WTC11 (cell line): ENCODE measurements at regions not wholly inside any gene's neighbourhood (a gene's known extent, or its start where the extent isn't known, plus 50 kb on each side); places are given as distances from the start of the nearest gene placed in this dataset.

Experiments
- CTCF ChIP-seq: fragments of 200-600 bp; IDR thresholded peaks from 2 replicates; pipeline ENCODE4 v1.8.0; 2022; ENCODE audit warnings: antibody characterized with exemption
- E2F1 ChIP-seq: sonication (generic); formaldehyde crosslinking; IDR thresholded peaks from 2 replicates; pipeline ENCODE4 v1.8.0; 2022; ENCODE audit warnings: mild to moderate bottlenecking, missing genetic modification reagents
- NR2C2 ChIP-seq: sonication (generic); formaldehyde crosslinking; IDR thresholded peaks from 2 replicates; pipeline ENCODE4 v1.8.0; 2022; ENCODE audit warnings: mild to moderate bottlenecking, missing genetic modification reagents
- PREB ChIP-seq: sonication (generic); formaldehyde crosslinking; IDR thresholded peaks from 2 replicates; pipeline ENCODE4 v1.8.1; 2022; ENCODE audit warnings: mild to moderate bottlenecking, missing genetic modification reagents, moderate library complexity, borderline replicate concordance
- ZNF425 ChIP-seq: fragments of 250-450 bp; sonication (Bioruptor Pico); conservative IDR thresholded peaks from 2 replicates; pipeline ENCODE4 v1.9.0; 2021; ENCODE audit warnings: mild to moderate bottlenecking

- no peak for TF ChIP-seq E2F1
- TF ChIP-seq CTCF, result no peak
- no peak for TF ChIP-seq ZNF425 (CRISPR knock-in tag)
- TF ChIP-seq NR2C2 (CRISPR knock-in tag), result no peak
- no peak for TF ChIP-seq PREB
Measured at GRCh38 chr20:33909331-33909921, 84.3 kb upstream of the RALY start.
